ENCODE measurements at regions not wholly inside any gene's neighbourhood (a gene's known extent, or its start where the extent isn't known, plus 50 kb on each side); places are given as distances from the start of the nearest gene placed in this dataset.

DNA sequence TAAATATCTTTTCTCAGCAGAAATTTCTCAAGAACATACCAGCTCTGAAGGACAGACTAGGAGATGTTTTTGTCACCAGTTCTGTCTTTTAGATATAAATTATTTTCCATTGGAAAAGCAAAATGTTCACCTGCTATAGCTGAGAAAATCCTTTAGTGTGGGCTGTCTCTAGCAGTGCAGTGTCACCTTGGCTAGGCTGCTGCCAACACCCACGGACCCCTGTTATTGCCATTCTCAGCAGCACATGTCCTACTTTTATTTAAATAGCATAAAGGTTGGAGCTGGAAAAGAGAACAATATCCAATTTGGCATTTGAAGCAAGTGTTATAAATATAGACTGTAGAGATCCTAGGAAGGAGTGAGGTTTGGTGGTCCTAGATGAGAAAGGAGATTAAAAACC lies 156.4 kb downstream of the TPH2 start:
- Histone ChIP-seq H3K18ac (ENCODE audit: low read depth, low read length) (no peak overlapping the region), H3K9ac (ENCODE audit: low read depth, low read length) (no peak overlapping the region), H3K36me3 (ENCODE audit: control insufficient read depth, insufficient read depth, low read length) (no peaks in the 10 kb centered on the region), H3K56ac (ENCODE audit: extremely low read depth, insufficient read depth, low read length) (no peak overlapping the region), H2AK5ac (ENCODE audit: low read depth, low read length) (no peak overlapping the region), H4K8ac (ENCODE audit: low read depth in 2 of 2, low read length in 2 of 2) (no peak overlapping the region), H3K9me1 (ENCODE audit: insufficient read depth, low read length) (no peaks in the 10 kb centered on the region), H3K4me1 (ENCODE audit: control insufficient read depth, insufficient read depth, low read length) (no peaks in the 10 kb centered on the region), H2AK9ac (replicated peaks; ENCODE audit: low read depth, low read length, poor library complexity) (no peak overlapping the region), H4K5ac (ENCODE audit: low read depth, low read length) (no peak overlapping the region), H3K4ac (ENCODE audit: low read depth, low read length) (no peak overlapping the region), H3K14ac (replicated peaks; ENCODE audit: low read depth, low read length) (no peak overlapping the region), H3K4me2 (ENCODE audit: low read depth, low read length) (no peak overlapping the region), H4K91ac (ENCODE audit: insufficient read depth, low read depth, low read length) (no peak overlapping the region), H3K9me3 (ENCODE audit: control insufficient read depth, insufficient read depth, low read length) (peaks cover 3% of the 10 kb centered on the region; the same call in 1 of the 2 replicates), H2BK15ac (ENCODE audit: low read depth, low read length) (no peak overlapping the region), H3K23ac (ENCODE audit: low read depth, low read length) (no peak overlapping the region), H3K4me3 (ENCODE audit: insufficient read depth, low read depth, low read length) (no peak overlapping the region), H3K27ac (ENCODE audit: insufficient read depth, low read length) (no peak overlapping the region), H2BK120ac (ENCODE audit: low read depth, low read length) (no peak overlapping the region), H3K27me3 (ENCODE audit: control insufficient read depth, insufficient read depth, low read length) (no peaks in the 10 kb centered on the region), H3K79me1 (ENCODE audit: low read depth in 1 of 2, low read length in 2 of 2) (no peaks in the 10 kb centered on the region), H4K20me1 (ENCODE audit: insufficient read depth, low read length) (no peaks in the 10 kb centered on the region), H2AFZ (replicated peaks; ENCODE audit: low read length, poor library complexity) (no peak overlapping the region), H2BK5ac (ENCODE audit: low read depth, low read length, poor library complexity, severe bottlenecking) (no peak overlapping the region), H2BK20ac (ENCODE audit: low read depth, low read length) (no peak overlapping the region)
- intact Hi-C loops (cut with micrococcal nuclease) (no loop called here), dilution Hi-C loops (cut with HindIII; ENCODE audit: low sequenced_read_pairs, unreplicated experiment) (no loop called here), in situ Hi-C loops (cut with MboI; ENCODE audit: low sequenced_read_pairs) (no loop called here)
- no peak for ATAC-seq (ENCODE audit: low read depth)
- no TSS peak for BruUV-seq (replicated peaks)
- DNase-seq: no peak
- TF ChIP-seq RFX5 (IDR thresholded peaks at IDR 0.05; ENCODE audit: low read depth, low read length) (no peak), CEBPB (IDR thresholded peaks at IDR 0.05; ENCODE audit: low read depth, low read length) (no peak)
- ChIA-PET CTCF (no interaction called here), POLR2A (ENCODE audit: unreplicated experiment) (no interaction called here)
- no CpG with 5 or more reads among the region's 1 CpG for WGBS, 2 experiments (ENCODE audit: extremely low coverage in 2 of 2, insufficient read length in 1 of 2)
